Astrocyte (in vitro differentiated cells and primary cell): ENCODE measurements at regions not wholly inside any gene's neighbourhood (a gene's known extent, or its start where the extent isn't known, plus 50 kb on each side); places are given as distances from the start of the nearest gene placed in this dataset.

Experiments used
- EZH2 ChIP-seq: IDR thresholded peaks from 2 replicates; pipeline ENCODE4 v1.6.1; 2012; ENCODE audit warnings: mild to moderate bottlenecking, low read length, inconsistent platforms; ENCODE audit not compliant: insufficient read depth
- TF ChIP-seq, protein P1 (sequence below): IDR thresholded peaks from 2 replicates; pipeline ENCODE4 v1.5.1; 2011; ENCODE audit warnings: low read depth, mild to moderate bottlenecking, inconsistent platforms, low read length, moderate library complexity; ENCODE audit not compliant: insufficient read depth

DNA sequence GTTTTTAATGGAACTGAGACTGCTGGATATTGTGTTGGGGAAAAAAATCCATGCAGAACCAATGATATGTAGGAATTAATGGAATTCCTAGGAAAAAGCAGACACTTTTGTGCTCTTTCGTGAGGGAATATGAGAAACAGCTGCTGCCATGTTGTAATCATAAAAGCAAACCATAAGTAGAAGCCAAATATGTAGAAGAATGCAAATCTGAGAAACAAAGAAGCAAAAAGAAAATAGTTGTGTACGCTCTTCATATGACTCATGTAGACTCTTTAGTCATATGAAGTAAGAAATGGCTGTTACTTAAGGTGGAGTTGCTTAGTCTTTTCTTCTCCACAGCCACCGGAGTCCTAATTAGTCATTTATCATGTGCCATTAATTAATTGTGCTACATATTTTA lies 298.6 kb upstream of the ZNF717 start:
- TF ChIP-seq, protein P1, sequence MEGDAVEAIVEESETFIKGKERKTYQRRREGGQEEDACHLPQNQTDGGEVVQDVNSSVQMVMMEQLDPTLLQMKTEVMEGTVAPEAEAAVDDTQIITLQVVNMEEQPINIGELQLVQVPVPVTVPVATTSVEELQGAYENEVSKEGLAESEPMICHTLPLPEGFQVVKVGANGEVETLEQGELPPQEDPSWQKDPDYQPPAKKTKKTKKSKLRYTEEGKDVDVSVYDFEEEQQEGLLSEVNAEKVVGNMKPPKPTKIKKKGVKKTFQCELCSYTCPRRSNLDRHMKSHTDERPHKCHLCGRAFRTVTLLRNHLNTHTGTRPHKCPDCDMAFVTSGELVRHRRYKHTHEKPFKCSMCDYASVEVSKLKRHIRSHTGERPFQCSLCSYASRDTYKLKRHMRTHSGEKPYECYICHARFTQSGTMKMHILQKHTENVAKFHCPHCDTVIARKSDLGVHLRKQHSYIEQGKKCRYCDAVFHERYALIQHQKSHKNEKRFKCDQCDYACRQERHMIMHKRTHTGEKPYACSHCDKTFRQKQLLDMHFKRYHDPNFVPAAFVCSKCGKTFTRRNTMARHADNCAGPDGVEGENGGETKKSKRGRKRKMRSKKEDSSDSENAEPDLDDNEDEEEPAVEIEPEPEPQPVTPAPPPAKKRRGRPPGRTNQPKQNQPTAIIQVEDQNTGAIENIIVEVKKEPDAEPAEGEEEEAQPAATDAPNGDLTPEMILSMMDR: no peak
- no peak for TF ChIP-seq EZH2
